ENCODE measurements at regions not wholly inside any gene's neighbourhood (a gene's known extent, or its start where the extent isn't known, plus 50 kb on each side); places are given as distances from the start of the nearest gene placed in this dataset.

DNA sequence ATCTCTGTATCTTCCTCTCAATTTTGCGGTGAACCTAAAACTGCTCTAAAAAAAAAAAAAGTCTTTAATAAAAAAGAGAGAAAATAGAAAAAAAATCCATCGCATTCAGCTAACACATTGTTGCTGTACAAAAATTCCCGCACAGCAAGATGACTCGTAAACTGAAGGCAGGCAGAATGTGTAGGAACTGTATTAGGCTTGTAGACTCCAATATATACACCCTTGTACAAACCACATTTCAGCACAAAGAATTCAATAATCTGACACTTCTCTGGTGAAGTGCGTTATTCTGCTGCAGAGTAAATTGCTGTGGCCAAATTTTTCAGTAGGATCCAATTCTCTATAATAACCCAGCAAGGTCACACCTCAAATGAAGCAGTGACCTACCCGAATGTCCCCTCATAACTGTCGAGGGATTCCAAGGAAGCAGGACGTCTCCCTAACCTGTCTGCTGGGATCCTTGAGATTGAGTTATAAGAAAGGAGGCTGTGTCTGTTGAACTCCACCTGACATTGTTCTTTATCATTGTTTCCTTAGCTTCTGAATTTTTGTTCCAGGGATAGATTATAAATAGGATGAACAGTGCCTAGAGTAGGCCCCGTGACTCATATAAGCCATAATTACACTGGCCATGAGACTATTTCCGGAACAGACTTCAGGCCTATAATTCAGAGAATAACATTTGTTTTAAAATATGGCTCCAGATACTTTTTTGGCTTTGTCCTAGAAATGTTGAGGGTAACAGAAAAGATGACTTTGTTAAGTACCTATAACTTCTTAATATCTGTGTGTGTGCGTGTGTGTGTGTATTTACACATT is 348.3 kb downstream of the PCDH7 start:
- DNase-seq = no peak

DNA sequence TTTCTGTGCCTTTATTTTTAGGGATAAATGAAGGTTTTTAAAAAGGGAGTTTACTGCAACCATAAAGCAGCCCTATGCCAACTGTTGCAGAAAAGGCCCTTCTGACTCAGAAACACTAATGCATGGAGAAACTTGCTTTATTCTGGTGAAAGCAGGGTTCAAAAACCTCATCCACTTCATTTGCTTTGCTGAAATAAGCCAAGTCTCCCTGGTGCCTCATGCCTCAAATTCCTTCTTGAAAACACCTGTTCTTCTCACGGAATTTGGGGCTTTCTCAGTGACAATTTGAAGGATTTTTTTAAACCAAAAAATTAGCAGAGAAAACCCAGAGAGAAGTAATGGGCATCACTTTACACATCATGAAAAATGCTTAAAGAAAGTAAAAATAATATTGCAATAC is 349.0 kb downstream of the PCDH7 start:
- DNase-seq = no peak

DNA sequence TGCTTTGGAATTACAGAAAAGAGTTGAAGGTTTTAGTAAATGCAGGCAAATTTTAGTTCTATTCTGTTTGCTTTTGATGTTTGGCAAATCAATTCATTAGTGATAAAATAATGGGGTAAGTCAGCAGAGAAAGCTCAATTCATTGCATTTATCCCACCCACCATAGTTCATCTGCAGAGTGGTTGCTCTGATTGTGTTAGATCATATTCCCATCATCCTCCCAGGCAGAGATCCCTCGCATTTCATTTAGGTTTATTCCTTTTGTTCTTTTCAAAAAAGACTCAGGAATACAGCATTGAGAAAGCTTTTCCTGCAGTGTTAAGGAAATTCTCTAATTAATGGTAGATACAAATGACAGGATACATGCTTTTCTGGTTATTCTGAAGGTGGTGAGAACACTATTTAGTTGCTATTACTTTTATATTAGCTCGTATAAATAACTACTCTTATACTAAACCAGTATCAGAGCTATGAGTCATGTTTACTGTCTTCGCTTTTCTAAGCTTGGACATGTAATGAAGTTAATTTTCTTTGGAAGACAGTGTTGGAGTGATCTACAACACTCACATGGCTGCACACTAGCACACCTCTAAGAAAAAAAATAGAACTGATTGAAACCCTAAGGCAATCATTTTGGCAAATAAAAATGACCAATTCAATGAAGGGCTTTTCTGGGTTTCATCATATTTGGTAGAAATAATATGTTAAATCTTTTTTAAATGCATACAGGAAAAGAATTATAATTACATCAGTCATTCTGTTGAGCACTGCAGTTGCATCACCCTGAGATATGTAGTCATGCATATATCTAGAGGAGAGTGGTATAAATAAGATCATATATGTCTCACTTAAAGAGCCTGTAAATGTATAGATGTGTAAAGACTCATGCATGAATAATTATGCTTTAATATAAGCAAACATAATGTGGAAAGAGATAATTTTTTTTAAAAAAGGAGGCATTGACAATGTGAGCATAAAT is 351.6 kb downstream of the PCDH7 start:
- no peak for DNase-seq

- DNase-seq = no peak
Measured at GRCh38 chr4:31075969-31076368, 355.8 kb downstream of the PCDH7 start.

- no peak for DNase-seq
Measured at GRCh38 chr4:31078661-31079060, 358.5 kb downstream of the PCDH7 start.

DNA sequence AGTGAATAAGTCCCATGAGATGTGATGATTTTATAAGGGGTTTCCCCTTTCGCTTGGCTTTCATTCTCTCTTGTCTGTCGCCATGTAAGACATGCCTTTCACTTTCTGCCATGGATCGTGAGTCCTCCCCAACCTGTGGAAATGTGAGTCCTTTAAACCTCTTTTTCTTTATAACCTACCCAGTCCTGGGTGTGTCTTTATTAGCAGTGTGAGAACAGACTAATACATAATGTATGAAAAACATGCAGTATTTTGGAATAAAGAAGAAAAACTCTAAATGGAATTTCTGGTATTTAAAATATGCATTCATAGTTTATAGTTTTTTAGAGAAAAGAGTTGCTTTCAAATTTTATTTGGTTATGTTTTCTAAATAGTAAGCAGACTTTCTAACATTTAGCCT is 360.7 kb downstream of the PCDH7 start:
- no peak for DNase-seq

DNA sequence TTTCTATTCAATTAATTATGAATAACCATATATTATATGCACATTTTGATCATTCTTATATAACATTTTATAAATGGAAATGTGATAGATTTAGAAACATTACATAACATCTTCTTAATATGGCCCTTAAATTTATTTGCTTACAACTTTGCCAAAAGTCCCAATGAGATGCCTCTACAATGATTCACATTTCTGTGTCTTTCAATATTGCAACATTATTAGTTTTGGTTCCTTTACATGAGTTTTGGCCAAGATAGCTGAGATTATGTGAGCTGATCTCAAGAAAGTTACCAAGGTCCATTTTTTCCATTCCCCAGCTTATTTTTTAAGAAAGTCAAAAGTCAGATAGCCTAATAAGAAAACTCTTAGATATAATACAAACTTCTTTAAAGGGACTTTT is 361.2 kb downstream of the PCDH7 start:
- DNase-seq = no peak

GRCh38 chr4:31083456-31083855 is 363.3 kb downstream of the PCDH7 start:
- DNase-seq = no peak

DNA sequence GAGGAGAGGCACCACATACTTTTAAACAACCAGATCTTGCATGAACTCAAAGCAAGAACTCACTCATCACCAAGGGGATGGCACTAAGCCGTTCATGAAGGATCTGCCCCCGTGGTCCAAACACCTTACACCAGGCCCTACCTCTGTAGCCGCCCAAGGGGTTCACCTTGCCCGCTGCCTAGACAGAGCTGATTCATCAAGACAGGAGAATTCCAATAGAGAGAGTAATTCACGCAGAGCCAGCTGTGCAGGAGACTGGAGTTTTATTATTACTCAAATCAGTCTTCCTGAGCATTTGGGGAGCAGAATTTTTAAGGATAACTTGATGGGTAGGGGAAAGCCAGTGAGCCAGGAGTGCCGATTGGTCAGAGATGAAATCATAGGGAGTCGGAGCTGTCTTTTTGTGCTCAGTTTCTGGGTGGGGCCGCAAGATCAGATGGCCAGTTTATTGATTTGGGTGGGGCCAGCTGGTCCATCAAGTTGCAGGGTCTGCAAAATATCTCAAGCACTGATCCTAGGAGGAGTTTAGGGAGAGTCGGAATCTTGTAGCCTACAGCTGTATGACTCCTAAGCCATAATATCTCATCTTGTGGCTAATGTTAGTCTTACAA is 364.7 kb downstream of the PCDH7 start:
- DNase-seq = no peak

DNA sequence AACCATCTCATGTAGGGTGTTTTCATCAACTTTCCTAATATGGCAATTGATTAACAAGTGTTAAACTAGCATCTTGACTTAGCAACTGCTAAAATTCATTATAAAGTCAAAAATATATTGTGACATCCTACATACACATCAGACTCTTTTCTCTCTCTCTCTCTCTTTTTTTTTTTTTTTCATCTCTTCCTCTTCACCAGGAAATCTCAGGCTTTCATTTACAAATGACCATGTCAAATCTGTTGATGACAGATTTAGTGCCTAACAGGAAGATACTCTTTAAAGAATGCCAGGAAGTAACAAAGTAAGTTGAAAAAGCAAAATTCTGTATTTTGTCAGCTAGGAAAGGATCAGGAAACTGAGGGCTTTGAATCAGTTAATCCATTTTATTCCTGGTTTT is 365.5 kb downstream of the PCDH7 start:
- no peak for DNase-seq

GRCh38 chr4:31086756-31087330 is 366.7 kb downstream of the PCDH7 start:
- no peak for DNase-seq

- no peak for DNase-seq
Measured at GRCh38 chr4:31088600-31089230, 368.5 kb downstream of the PCDH7 start.

DNA sequence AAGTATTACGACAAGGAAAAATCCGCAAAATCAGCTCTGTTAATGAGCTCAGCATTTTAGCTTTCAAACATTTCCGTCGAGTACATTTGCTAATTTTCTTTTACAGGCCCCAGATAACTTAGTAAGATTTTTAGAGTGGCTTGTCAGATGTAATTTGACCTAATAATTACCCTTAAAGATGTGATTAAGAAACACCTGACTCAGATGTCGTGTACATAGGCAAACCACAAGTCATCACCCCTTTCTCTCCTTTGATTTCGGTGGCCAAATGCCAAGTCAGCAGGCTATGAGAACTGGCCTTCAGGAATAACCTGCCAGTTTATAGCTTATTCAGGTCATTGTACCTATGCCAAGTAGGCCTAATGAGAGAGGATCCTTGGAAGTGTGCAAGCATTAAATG is 369.6 kb downstream of the PCDH7 start:
- DNase-seq = no peak

GRCh38 chr4:31094474-31094873 is 374.3 kb downstream of the PCDH7 start:
- no peak for DNase-seq

- no peak for DNase-seq
Measured at GRCh38 chr4:31097999-31098398, 377.8 kb downstream of the PCDH7 start.

DNA sequence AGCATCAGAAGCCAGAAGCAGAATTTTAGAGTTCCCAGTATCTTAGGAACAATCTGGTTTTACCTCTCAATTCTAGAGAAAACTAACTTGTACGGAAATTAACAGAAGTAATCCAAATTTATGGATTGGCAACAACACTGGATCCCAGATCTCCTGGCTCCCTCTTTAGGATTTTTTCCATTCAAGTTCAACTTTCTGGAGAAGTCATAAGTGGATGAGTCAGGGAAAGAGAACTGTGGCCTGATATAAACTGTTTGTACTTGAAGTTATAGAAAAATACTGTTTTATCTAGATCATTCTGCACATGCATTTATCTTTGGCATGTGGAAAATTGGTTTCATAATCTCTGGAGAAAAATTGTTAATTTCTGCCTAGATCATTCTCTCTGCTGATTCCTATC is 380.4 kb downstream of the PCDH7 start:
- DNase-seq = no peak

DNA sequence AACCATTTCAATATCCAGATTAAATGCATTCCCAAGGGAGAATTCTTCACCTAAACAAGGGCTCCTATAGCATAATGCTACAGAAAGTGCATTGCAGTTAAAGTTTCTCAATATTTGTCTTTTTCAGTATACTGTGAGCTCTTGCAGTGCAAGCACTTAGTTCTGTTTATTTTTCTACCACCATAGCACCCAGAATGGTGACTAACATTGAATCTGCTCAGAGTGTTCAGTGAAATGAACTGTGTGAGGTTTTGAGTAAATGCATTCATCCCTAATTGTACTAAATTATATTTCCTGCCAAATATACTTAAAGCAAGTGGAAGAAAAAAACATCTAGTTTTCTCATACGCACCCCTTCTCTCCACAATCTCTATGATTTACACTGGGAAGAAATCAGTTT is 383.9 kb downstream of the PCDH7 start:
- no peak for DNase-seq

DNA sequence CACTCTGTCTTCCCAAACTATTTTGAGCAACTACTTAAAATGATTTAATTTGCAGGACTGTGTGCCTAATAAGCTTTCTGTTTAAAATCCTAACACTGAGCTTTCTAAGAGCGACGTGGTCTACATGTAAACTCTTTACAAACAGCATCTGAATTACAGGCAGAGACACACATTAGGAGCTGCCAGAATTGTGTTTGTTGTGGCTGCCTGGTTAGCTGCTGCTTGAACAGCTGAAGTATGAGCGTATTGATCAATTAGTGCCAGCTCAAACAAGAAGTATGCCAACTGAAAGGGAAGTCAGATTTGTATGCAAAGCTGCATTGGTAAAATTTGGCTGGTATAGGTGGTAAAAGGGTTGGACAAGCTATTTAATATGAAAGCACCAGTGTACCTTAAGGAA is 384.4 kb downstream of the PCDH7 start:
- DNase-seq = no peak

GRCh38 chr4:31106419-31106818 is 386.2 kb downstream of the PCDH7 start:
- no peak for DNase-seq

GRCh38 chr4:31107362-31107761 is 387.2 kb downstream of the PCDH7 start:
- DNase-seq = no peak

DNA sequence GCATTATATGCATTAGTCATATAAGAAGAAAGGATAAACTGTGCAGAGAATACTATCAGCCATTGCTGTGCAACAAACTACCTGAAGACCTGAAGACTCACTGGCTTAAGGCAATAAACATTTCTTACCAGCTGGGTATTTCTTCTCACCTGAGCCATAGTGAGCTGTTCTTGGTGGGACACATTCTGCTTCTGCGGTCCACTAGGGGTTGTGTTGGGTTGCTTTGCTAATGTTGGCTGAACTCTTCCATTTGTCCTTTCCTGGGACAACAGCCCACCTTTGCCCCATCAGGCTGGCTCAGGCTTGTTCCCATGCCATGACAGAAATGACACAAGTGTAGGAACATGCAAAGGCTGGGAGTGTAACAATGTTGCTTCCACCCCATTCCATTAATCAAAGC is 388.6 kb downstream of the PCDH7 start:
- no peak for DNase-seq

GRCh38 chr4:31111790-31112189 is 391.6 kb downstream of the PCDH7 start:
- no peak for DNase-seq

DNA sequence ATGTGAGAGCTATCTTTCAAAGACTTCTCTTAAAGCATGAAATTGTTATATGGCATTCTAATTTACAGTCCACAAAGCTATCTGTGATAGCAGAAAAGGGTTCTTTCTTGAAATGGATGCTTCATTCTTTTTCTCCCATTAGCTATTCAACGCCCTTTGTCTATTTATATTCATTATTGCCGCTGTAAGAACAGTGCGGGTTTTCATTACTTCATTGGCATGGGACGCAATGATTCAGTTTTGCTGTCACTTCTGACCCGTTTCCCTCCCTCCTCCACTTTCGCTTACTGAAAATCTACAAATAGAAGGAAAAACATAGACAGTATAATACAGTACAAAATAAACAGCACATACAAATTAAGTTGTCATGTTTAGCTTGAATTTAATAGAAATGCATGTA is 394.6 kb downstream of the PCDH7 start:
- no peak for DNase-seq
